Cardiac septum (tissue), 1 donor: ENCODE measurements at regions not wholly inside any gene's neighbourhood (a gene's known extent, or its start where the extent isn't known, plus 50 kb on each side); places are given as distances from the start of the nearest gene placed in this dataset.
"Not testable (repeated sequence)": the region's sequence is repeated elsewhere in the genome, so short reads cannot be mapped to it uniquely, and the experiment has no call there.

Experiments used
- DNase-seq: peaks from one replicate; pipeline ENCODE4 v3.0.0-alpha.2; 2020; ENCODE audit warnings: low spot score
- intact Hi-C: fragments of 100-400 bp; cut with DNase I; formaldehyde crosslinking; loops from one replicate; pipeline ENCODE4 v1.14.0; 2022
- donor health status: DM: no; HTN: no; CAD: no.

- DNase-seq, result no peak
- intact Hi-C loops, result loop anchor here (5.0 kb wide), 1 partner anchor 49 kb away; no protein-coding TSS in a partner anchor
Observed at GRCh38 chr1:185453496-185454192, 136.6 kb upstream of the IVNS1ABP start.

GRCh38 chr1:185450917-185451316, 133.9 kb upstream of the IVNS1ABP start:
- intact Hi-C loops, result loop anchor here (5.0 kb wide), 1 partner anchor 51 kb away; no protein-coding TSS in a partner anchor
- no peak for DNase-seq

- no peak for DNase-seq
- intact Hi-C loops, result loop anchor here (5.0 kb wide), 1 partner anchor 52 kb away; no protein-coding TSS in a partner anchor
Observed at GRCh38 chr1:185450060-185450788, 133.2 kb upstream of the IVNS1ABP start.

- intact Hi-C loops, result loop anchor here (5.0 kb wide), 1 partner anchor 53 kb away; no protein-coding TSS in a partner anchor
Observed at GRCh38 chr1:185449378-185450059, 132.5 kb upstream of the IVNS1ABP start.

GRCh38 chr1:185448591-185449186, 131.6 kb upstream of the IVNS1ABP start:
- intact Hi-C loops, result no loop called here
- no peak for DNase-seq

More at GRCh38 chr1:185449378-185450059, 132.5 kb upstream of the IVNS1ABP start:
- DNase-seq, result no peak

GRCh38 chr1:185446131-185446530, 129.1 kb upstream of the IVNS1ABP start:
- intact Hi-C loops, result no loop called here
- DNase-seq, result no peak

DNA sequence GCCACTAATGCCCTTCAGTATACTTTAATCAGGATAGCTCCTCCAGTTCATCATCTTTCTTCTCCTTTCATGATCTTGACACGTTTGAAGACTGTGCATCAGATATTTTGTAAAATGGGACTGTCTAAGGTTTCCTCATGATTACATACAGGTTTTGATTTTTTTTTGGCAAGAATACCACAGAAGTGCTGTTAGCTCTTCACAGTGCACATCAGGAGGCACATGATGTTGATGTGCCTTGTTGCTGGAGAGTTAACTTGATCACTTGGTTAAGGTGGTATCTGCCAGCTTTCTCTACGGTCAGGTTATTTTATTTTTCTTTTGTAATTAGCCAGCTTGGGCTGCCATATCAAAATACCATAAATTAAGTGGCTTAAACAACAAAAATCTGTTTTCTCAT, 128.6 kb upstream of the IVNS1ABP start:
- intact Hi-C loops, result no loop called here

DNA sequence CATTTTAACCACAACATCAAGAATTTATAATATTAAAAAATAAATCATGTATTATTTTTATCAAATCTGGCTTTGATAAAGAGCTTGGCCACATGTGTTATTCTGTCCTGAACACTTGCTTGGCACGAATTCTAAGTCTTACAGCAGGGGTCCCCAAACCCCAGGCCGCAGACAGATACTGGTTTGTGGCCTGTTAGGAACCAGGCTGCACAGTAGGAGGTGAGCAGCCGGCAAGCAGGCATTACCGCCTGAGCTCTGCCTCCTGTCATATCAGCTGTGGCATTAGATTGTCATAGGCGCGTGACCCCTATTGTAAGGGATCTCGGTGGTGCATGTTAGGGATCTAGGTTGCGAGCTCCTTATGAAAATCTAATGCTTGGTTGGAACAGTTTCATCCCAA, 127.6 kb upstream of the IVNS1ABP start:
- intact Hi-C loops, result no loop called here
- DNase-seq, result no peak

More for the DNA sequence above, 128.6 kb upstream of the IVNS1ABP start:
- no peak for DNase-seq

DNA sequence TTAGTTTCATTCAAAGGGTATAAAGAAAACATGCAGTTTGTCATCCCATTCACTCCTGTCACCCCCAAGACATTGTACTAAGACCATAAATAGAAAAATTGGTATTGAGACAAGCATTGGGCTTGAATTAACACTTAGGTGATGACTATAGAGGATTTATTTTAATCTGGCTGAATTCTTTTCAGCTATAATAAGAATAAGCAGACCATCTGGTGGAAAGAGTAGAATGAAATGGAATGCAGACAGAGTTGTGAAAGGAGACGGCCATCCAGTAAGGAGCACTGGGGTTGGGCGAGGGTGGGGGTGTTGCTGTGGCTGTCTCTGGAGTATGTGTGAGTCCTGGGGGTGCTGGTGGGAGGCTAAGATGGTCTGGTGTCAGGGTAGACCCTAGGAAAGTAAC, 125.0 kb upstream of the IVNS1ABP start:
- DNase-seq, result no peak
- intact Hi-C loops, result no loop called here

DNA sequence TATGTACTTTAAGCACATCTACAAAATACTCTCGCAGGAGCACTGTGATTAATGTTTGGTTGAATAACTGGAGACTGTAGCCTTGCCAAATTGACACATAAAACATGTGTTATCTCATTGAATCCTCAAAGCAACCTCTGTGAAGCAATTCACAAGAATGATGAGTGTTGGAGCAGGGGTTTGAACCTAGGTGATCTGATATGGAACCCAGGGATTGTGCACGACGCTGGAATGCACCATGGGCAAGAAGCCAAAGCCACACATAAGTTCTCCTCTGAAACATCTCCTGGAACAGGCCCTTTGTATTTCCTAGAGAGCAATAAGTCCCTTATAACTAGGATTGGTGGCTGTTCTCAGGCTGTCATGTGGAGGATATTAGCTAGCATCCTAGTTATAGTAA, 124.6 kb upstream of the IVNS1ABP start:
- DNase-seq, result no peak
- intact Hi-C loops, result no loop called here

GRCh38 chr1:185440877-185441276, 123.8 kb upstream of the IVNS1ABP start:
- DNase-seq, result no peak
- intact Hi-C loops, result no loop called here

DNA sequence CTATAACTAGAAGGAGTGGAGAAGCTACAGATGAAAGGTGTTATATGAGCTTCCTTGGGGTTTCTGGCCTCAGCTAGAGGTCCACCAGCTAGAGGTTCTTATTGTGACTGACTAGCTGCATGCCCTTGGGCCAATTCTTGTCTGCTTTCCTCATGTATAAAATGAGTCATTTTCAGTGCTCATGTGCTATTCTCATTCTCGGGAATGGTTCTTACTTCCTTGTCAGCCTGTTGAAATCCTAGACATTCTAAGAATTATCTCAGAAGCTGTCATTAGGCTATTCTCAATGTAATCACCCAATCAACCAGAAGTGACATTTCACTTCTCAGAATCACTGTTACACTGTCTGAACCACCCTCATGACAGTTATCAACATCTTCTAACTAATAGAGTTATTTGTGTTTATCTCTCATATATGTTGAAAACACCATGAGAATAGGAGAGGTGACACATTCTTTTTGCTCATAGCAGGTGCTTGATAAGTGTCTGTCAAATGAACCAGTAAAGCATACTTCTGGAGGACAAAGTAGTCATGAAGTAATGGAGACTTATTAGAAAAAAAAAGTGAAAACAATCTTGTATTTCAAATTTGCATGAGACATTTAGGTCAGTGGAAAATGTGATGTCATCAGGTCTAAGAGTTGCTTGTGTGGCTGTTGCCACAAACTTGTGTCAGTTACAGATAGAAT, 122.8 kb upstream of the IVNS1ABP start:
- no peak for DNase-seq
- intact Hi-C loops, result no loop called here

GRCh38 chr1:185438936-185439335, 121.9 kb upstream of the IVNS1ABP start:
- intact Hi-C loops, result no loop called here
- no peak for DNase-seq

GRCh38 chr1:185435696-185436379, 118.8 kb upstream of the IVNS1ABP start:
- intact Hi-C loops, result no loop called here
- DNase-seq, result no peak

- no peak for DNase-seq
- intact Hi-C loops, result no loop called here
Observed at GRCh38 chr1:185434721-185435120, 117.7 kb upstream of the IVNS1ABP start.

- DNase-seq, result no peak
- intact Hi-C loops, result no loop called here
Observed at GRCh38 chr1:185433667-185434066, 116.6 kb upstream of the IVNS1ABP start.

- intact Hi-C loops, result no loop called here
Observed at GRCh38 chr1:185432948-185433347, 115.9 kb upstream of the IVNS1ABP start.

DNA sequence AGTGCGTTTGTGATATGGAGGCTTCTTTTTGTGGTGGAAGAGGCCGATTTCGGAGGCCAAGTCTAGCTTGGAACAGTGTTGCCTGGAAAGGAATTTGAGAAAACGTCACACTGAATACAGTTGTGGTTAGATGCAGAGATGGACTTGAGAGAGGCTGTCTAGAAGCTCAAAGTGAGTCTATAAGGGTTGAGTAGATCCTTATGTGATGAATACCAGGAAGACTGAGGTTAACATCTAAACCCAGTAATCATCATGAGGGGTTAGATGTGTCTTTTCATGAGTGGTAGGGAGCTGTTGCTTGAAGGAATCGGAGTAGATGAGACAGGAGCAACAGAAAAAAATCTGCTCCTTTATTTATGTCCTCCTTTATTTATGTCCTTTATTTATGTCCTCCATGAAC, 114.6 kb upstream of the IVNS1ABP start:
- intact Hi-C loops, result no loop called here
- no peak for DNase-seq

More at GRCh38 chr1:185432948-185433347, 115.9 kb upstream of the IVNS1ABP start:
- DNase-seq, result no peak

DNA sequence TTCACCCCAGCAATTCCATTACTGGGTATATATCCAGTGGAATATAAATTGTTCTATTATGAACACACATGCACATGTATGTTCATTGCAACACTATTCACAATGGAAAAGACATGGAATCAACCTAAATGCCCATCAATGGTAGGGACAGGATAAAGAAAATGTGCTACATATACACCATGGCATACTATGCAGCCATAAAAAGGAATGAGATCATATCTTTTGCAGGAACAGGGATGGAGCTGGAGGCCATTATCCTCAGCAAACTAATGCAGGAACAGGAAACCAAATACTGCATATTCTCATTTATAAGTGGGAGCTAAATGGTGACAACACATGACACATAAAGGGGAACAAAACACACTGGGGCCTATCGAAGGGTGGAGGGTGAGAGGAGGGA, 112.6 kb upstream of the IVNS1ABP start:
- not testable (repeated sequence) for DNase-seq
- intact Hi-C loops, result loop anchor here (10.0 kb wide), 1 partner anchor 245 kb away; no protein-coding TSS in a partner anchor
